ENCODE measurements at regions not wholly inside any gene's neighbourhood (a gene's known extent, or its start where the extent isn't known, plus 50 kb on each side); places are given as distances from the start of the nearest gene placed in this dataset.
A peak's percentile ranks its signal among the peaks of the same experiment; 100 is the strongest.

- intact Hi-C loops (cut with DNase I; ENCODE audit: low total_unique reads), result no loop called here
- TF ChIP-seq POLR2AphosphoS5 (IDR thresholded peaks at IDR 0.05) (peak in 1 of 3 donors; percentile 42), POLR2A (IDR thresholded peaks at IDR 0.05) (no peak), CTCF (IDR thresholded peaks at IDR 0.05 in 8 of 11, conservative IDR thresholded peaks at IDR 0.05 in 3 of 11) (no peak)
- WGBS, 5 donors, result 76 to 85% (median 80%) methylated on average over 11 of the region's 11 CpGs
- Histone ChIP-seq H3K4me1 (peaks cover 0 to 7% (median 0%) of the 10 kb centered on the region in 6 donors), H3K27me3 (replicated peaks in 1 of 7) (peaks cover 0 to 7% (median 0%) of the 10 kb centered on the region in 7 donors), H3K9me3 (no peaks in the 10 kb centered on the region), H3K27ac (peak overlapping the region in 4 of 8 donors; percentile 35 to 55 (median 52)), H3K4me3 (no peak overlapping the region), H3K36me3 (no peaks in the 10 kb centered on the region)
- DNase-seq, result no peak
Measured at GRCh38 chr2:173831312-173832229, 133.6 kb downstream of the SP3 start.

GRCh38 chr2:173834141-173834540 lies 131.0 kb downstream of the SP3 start:
- no peaks in the 10 kb centered on the region for H3K36me3 ChIP-seq
- no peak for DNase-seq
- WGBS, 5 donors, result 71 to 90% (median 85%) methylated on average over 2 of the region's 2 CpGs

GRCh38 chr2:173835726-173836125 lies 129.4 kb downstream of the SP3 start:
- no peak for DNase-seq
- H3K36me3 ChIP-seq, result no peaks in the 10 kb centered on the region
- TF ChIP-seq POLR2A (IDR thresholded peaks at IDR 0.05) (no peak), POLR2AphosphoS5 (IDR thresholded peaks at IDR 0.05) (no peak), CTCF (IDR thresholded peaks at IDR 0.05 in 8 of 11, conservative IDR thresholded peaks at IDR 0.05 in 3 of 11) (no peak)
- 82 to 90% (median 83%) methylated on average over 2 of the region's 2 CpGs for WGBS, 5 donors
- no peak overlapping the region for H3K27ac ChIP-seq
- H3K4me1 ChIP-seq, result peaks cover 0 to 4% (median 0%) of the 10 kb centered on the region in 6 donors
- H3K9me3 ChIP-seq, result no peaks in the 10 kb centered on the region
- no peaks in the 10 kb centered on the region for H3K27me3 ChIP-seq (replicated peaks in 1 of 7)
- intact Hi-C loops (cut with DNase I; ENCODE audit: low total_unique reads), result no loop called here
- no peak overlapping the region for H3K4me3 ChIP-seq

More at GRCh38 chr2:173834141-173834540, 131.0 kb downstream of the SP3 start:
- Histone ChIP-seq H3K9me3 (no peaks in the 10 kb centered on the region), H3K4me3 (no peak overlapping the region), H3K4me1 (peaks cover 0 to 7% (median 0%) of the 10 kb centered on the region in 6 donors), H3K27me3 (replicated peaks in 1 of 7) (peaks cover 0 to 4% (median 0%) of the 10 kb centered on the region in 7 donors), H3K27ac (no peak overlapping the region)
- no peak for TF ChIP-seq CTCF (IDR thresholded peaks at IDR 0.05 in 8 of 11, conservative IDR thresholded peaks at IDR 0.05 in 3 of 11)
- TF ChIP-seq POLR2A (IDR thresholded peaks at IDR 0.05), result no peak
- TF ChIP-seq POLR2AphosphoS5 (IDR thresholded peaks at IDR 0.05), result no peak
- intact Hi-C loops (cut with DNase I; ENCODE audit: low total_unique reads), result no loop called here

GRCh38 chr2:173841110-173841509 lies 124.1 kb downstream of the SP3 start:
- Histone ChIP-seq H3K4me3 (no peak overlapping the region), H3K36me3 (no peaks in the 10 kb centered on the region), H3K4me1 (no peaks in the 10 kb centered on the region), H3K27me3 (replicated peaks in 1 of 7) (no peaks in the 10 kb centered on the region), H3K9me3 (no peaks in the 10 kb centered on the region), H3K27ac (no peak overlapping the region)
- intact Hi-C loops (cut with DNase I; ENCODE audit: low total_unique reads), result no loop called here
- TF ChIP-seq POLR2A (IDR thresholded peaks at IDR 0.05) (no peak), CTCF (IDR thresholded peaks at IDR 0.05 in 8 of 11, conservative IDR thresholded peaks at IDR 0.05 in 3 of 11) (no peak), POLR2AphosphoS5 (IDR thresholded peaks at IDR 0.05) (no peak)
- no peak for DNase-seq
